GM21381 (cell line): ENCODE measurements at regions not wholly inside any gene's neighbourhood (a gene's known extent, or its start where the extent isn't known, plus 50 kb on each side); places are given as distances from the start of the nearest gene placed in this dataset.

Source experiments
- ATAC-seq: cut with Tn5 transposase; IDR thresholded peaks from one replicate; pipeline ENCODE4 v1.9.1; 2021; ENCODE audit warnings: mild to moderate bottlenecking, moderate library complexity; ENCODE audit not compliant: unreplicated experiment

GRCh38 chr9:71213633-71214032, 92.2 kb upstream of the TRPM3 start:
- ATAC-seq, result no peak

DNA sequence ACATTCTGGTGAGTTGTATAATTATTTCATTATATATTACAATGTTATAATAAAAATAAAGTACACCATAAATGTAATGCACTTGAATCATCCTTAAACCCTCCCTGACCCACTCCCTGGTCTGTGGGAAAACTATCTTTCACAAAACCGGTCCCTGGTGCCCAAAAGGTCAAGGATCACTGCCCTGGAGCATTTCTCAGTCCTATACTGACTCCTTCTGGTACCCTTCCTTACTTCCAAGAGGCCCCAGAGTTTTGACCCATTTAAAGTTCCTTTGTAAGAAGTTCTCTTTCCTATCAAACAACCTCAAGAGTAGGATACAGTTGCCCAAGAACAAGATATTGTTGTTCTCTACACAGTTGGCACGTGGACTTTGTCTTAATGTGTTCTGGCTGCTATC, 88.9 kb upstream of the TRPM3 start:
- no peak for ATAC-seq

GRCh38 chr9:71209890-71210289, 88.5 kb upstream of the TRPM3 start:
- no peak for ATAC-seq

- ATAC-seq, result no peak
Measured at GRCh38 chr9:71202931-71203330, 81.5 kb upstream of the TRPM3 start.

DNA sequence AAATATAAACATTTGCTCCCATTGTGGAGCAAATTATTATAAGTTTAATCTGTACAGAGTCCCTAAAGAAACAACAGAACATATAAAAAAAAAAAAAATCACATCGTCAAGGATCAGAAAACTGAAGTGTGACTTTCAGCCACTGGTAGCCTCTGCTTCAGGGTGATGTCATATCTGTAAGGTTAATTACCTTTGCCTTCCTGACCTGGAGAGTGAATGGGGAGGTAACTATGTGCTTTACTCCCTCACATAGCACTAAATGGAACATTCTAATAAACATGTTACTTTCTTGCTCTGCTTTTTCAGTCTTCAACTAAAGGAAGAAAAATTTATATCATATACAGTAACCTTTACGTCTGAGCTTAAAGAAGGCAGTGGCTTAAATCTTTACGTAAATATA, 70.3 kb upstream of the TRPM3 start:
- ATAC-seq, result no peak

- ATAC-seq, result no peak
Measured at GRCh38 chr9:71183251-71183650, 61.8 kb upstream of the TRPM3 start.

- ATAC-seq, result no peak
Measured at GRCh38 chr9:71179183-71179582, 57.8 kb upstream of the TRPM3 start.

DNA sequence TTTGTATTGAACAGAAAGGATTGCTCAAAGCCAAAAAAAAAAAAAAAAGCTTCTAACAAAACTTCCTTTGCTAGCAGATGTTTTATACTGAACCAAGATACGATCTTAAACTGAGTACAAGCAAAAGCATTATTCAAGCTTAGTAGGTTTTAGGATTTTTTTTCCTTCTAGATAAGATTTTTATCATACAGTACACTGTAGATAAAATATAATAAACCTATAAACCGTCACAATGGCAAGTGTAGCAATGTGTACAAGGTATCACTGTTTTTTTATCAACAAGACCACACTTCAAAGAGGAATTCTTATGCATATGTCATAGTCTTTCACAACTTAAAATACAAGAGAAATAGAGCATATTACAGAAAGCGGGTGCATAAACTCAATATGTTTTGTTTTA, 56.5 kb upstream of the TRPM3 start:
- no peak for ATAC-seq

GRCh38 chr9:71171517-71171916, 50.1 kb upstream of the TRPM3 start:
- no peak for ATAC-seq
